Lower lobe of right lung (tissue), 2 donors: ENCODE measurements at regions not wholly inside any gene's neighbourhood (a gene's known extent, or its start where the extent isn't known, plus 50 kb on each side); places are given as distances from the start of the nearest gene placed in this dataset.

ENCODE experiments used
- ATAC-seq, 2 donors: fragments of 200-7000 bp; cut with Tn5 transposase; one replicate each; pipeline ENCODE4 v1.9.1; 2020 to 2022; ENCODE audit warnings: mild to moderate bottlenecking in 2 of 2, moderate library complexity in 2 of 2
- DNase-seq: peaks from one replicate; pipeline ENCODE4 v3.0.0-alpha.2; 2020
- H3K27ac ChIP-seq: fragments of 200-600 bp; one replicate; pipeline ENCODE4 v1.8.0; 2022
- H3K27me3 ChIP-seq: fragments of 200-600 bp; one replicate; pipeline ENCODE4 v1.8.0; 2022; ENCODE audit warnings: low read depth
- H3K36me3 ChIP-seq: fragments of 200-600 bp; one replicate; pipeline ENCODE4 v1.8.0; 2022; ENCODE audit warnings: mild to moderate bottlenecking
- H3K4me1 ChIP-seq: fragments of 200-600 bp; one replicate; pipeline ENCODE4 v1.8.0; 2022
- H3K4me3 ChIP-seq: fragments of 200-600 bp; one replicate; pipeline ENCODE4 v1.8.0; 2022; ENCODE audit warnings: mild to moderate bottlenecking
- H3K9me3 ChIP-seq: fragments of 200-600 bp; one replicate; pipeline ENCODE4 v1.8.0; 2022
- intact Hi-C: fragments of 100-400 bp; cut with DNase I; formaldehyde crosslinking; loops from one replicate; pipeline ENCODE4 v1.11.0; 2022
- TF ChIP-seq, protein P1 (sequence below): fragments of 200-600 bp; IDR thresholded peaks from one replicate; pipeline ENCODE4 v1.8.0; 2022; ENCODE audit warnings: antibody characterized with exemption, mild to moderate bottlenecking
- donor health status: DM: no; HTN: yes; CAD: no; lungs with severe emphysema.

DNA sequence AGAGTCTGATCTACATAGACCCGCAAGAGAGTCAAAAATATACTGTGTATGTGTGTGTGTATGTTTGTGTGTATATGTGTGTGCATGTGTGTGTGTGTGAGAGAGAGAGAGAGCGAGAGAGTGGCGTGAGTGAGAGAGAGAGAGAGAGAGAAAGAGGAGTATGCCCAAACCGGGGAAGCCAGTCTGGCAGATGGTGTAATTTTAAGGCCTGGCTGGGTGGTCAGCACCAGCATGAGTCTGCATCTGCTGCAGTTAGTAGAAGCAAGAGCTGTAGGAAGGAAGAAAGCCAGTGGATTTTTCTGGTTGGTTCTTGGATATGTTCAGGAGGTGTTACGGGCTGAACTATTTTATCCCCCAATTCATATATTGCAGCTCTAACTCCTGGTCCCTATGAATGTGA, 75.2 kb downstream of the ACTBL2 start:
- Histone ChIP-seq H3K4me1 (peaks cover 34% of the 10 kb centered on the region), H3K27ac (no peak overlapping the region), H3K36me3 (no peaks in the 10 kb centered on the region), H3K9me3 (no peaks in the 10 kb centered on the region), H3K4me3 (no peak overlapping the region), H3K27me3 (no peaks in the 10 kb centered on the region)
- intact Hi-C loops, result no loop called here
- DNase-seq, result no peak
- TF ChIP-seq, protein P1, sequence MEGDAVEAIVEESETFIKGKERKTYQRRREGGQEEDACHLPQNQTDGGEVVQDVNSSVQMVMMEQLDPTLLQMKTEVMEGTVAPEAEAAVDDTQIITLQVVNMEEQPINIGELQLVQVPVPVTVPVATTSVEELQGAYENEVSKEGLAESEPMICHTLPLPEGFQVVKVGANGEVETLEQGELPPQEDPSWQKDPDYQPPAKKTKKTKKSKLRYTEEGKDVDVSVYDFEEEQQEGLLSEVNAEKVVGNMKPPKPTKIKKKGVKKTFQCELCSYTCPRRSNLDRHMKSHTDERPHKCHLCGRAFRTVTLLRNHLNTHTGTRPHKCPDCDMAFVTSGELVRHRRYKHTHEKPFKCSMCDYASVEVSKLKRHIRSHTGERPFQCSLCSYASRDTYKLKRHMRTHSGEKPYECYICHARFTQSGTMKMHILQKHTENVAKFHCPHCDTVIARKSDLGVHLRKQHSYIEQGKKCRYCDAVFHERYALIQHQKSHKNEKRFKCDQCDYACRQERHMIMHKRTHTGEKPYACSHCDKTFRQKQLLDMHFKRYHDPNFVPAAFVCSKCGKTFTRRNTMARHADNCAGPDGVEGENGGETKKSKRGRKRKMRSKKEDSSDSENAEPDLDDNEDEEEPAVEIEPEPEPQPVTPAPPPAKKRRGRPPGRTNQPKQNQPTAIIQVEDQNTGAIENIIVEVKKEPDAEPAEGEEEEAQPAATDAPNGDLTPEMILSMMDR, result no peak
- no peak for ATAC-seq

DNA sequence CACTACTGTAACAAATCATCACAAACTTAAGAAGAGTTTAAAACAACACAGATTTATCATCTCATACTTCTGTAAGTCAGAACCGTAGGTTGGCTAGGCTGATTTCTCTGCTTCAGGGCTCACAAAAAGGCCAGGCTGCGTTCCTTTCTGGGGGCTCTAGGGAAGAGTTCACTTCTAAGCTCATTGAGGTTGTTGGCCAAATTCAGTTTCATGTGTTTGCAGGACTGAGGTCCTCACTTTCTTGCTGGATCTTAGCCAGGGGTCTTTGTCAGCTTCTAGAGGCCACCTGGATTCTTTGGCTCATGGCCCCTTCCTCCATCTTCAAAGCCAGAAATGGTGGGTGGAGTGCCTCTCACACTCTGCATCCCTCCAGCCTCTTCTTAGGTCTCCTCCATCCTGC, 76.0 kb downstream of the ACTBL2 start:
- no peak for DNase-seq
- intact Hi-C loops, result no loop called here
- Histone ChIP-seq H3K27ac (no peak overlapping the region), H3K4me3 (no peak overlapping the region), H3K27me3 (no peaks in the 10 kb centered on the region), H3K4me1 (peaks cover 30% of the 10 kb centered on the region), H3K9me3 (no peaks in the 10 kb centered on the region), H3K36me3 (no peaks in the 10 kb centered on the region)
- TF ChIP-seq, protein P1, result no peak
- no peak for ATAC-seq

DNA sequence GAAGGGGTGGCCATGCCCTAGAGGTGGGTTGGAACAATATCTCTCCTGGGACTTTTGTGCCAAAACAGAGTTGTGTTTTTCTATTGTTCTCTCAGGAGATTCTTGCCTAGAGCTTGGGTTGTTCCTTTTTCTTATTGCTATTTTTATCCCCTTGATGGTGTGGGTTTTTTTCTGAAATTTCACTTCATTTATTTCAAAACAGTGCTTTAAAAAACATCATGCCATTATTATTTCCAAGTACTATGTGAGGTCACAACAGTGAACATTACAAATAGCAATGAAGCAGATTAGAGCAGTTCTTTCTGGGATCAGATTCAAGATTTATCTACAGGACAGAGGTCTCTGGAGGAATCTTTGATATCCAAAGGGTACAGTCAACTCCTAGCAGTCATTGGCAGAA, 76.6 kb downstream of the ACTBL2 start:
- Histone ChIP-seq H3K4me3 (no peak overlapping the region), H3K27ac (no peak overlapping the region), H3K9me3 (no peaks in the 10 kb centered on the region), H3K4me1 (peaks cover 28% of the 10 kb centered on the region), H3K36me3 (no peaks in the 10 kb centered on the region), H3K27me3 (no peaks in the 10 kb centered on the region)
- TF ChIP-seq, protein P1, result no peak
- intact Hi-C loops, result no loop called here
- ATAC-seq (no peak), DNase-seq (no peak)

DNA sequence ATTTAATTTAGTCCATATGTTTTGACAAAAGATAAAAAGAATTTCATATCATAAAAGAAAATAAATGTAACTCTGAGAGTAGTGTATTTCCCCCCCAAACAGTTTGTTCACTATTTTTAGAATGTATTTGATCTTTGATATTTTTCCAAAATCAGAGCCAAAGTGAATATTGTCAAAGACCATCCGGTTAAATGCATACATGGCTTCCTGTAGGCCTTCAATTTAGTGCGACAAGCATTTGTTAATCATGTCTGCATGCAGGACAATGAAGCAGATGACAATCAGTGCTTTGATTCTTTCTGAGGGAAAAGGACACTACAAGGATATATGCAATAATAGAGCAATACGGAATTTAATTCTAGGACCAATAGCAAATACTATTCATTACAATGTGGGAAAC, 79.8 kb downstream of the ACTBL2 start:
- ATAC-seq (no peak), DNase-seq (no peak)
- Histone ChIP-seq H3K36me3 (no peaks in the 10 kb centered on the region), H3K4me1 (peaks cover 8% of the 10 kb centered on the region), H3K9me3 (no peaks in the 10 kb centered on the region), H3K27ac (no peak overlapping the region), H3K27me3 (no peaks in the 10 kb centered on the region), H3K4me3 (no peak overlapping the region)
- intact Hi-C loops, result no loop called here
- TF ChIP-seq, protein P1, result no peak

DNA sequence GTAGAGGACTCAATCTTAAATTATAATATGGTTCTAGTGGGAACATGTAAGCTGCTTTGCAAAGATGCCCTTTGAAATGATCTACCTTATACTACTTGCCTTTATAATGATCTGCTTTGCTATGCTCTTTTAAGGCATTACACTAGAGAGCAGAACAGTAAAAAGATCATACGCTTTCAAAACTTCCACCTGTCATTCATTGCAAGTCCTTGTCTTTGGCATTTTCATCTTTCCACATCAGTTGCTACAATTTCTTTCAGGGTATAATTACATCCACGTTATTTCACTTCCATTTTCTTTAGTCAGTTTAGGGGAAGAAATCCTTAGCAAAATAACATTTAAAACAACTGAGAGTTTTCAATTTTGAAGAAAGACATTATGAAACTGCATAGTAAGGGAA, 80.3 kb downstream of the ACTBL2 start:
- Histone ChIP-seq H3K36me3 (no peaks in the 10 kb centered on the region), H3K27ac (no peak overlapping the region), H3K4me3 (no peak overlapping the region), H3K9me3 (no peaks in the 10 kb centered on the region), H3K27me3 (no peaks in the 10 kb centered on the region), H3K4me1 (peaks cover 6% of the 10 kb centered on the region)
- TF ChIP-seq, protein P1, result no peak
- intact Hi-C loops, result no loop called here
- ATAC-seq (no peak), DNase-seq (no peak)
